C4-2B (cell line): ENCODE measurements at regions not wholly inside any gene's neighbourhood (a gene's known extent, or its start where the extent isn't known, plus 50 kb on each side); places are given as distances from the start of the nearest gene placed in this dataset.
"Not testable (repeated sequence)": the region's sequence is repeated elsewhere in the genome, so short reads cannot be mapped to it uniquely, and the experiment has no call there.

Experiments
- H3K27ac ChIP-seq: fragments of 450-650 bp; 2 replicates; pipeline ENCODE4 v1.5.1; 2017
- ZFX ChIP-seq: fragments of 450-650 bp; IDR thresholded peaks from 2 replicates; pipeline ENCODE4 v1.6.1; 2017
- TF ChIP-seq, protein P1 (sequence below): fragments of 450-650 bp; conservative IDR thresholded peaks from 2 replicates; pipeline ENCODE4 v1.5.1; 2017; ENCODE audit warnings: mild to moderate bottlenecking

DNA sequence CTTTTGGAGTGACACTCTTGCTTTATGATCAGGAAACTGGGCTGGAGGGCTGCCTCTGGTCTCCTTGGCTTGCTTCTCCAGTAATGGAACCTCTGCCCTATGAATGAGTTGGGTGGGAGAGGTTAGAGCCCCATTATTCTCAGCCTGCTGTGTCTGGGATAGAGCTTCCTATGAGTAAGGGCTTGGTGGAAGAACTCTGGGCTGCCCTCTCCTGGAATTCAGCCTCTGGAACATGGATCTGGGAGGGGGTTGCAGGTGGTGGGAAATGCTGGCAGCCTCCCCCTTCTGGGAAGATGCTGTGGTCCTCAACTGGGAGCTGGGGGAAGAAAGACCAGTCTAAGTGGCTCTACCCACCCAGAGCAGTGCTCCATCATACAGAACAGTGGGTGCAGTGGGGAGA is 81.8 kb upstream of the SYN3 start:
- TF ChIP-seq, protein P1, sequence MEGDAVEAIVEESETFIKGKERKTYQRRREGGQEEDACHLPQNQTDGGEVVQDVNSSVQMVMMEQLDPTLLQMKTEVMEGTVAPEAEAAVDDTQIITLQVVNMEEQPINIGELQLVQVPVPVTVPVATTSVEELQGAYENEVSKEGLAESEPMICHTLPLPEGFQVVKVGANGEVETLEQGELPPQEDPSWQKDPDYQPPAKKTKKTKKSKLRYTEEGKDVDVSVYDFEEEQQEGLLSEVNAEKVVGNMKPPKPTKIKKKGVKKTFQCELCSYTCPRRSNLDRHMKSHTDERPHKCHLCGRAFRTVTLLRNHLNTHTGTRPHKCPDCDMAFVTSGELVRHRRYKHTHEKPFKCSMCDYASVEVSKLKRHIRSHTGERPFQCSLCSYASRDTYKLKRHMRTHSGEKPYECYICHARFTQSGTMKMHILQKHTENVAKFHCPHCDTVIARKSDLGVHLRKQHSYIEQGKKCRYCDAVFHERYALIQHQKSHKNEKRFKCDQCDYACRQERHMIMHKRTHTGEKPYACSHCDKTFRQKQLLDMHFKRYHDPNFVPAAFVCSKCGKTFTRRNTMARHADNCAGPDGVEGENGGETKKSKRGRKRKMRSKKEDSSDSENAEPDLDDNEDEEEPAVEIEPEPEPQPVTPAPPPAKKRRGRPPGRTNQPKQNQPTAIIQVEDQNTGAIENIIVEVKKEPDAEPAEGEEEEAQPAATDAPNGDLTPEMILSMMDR: no peak
- TF ChIP-seq ZFX: no peak
- no peak overlapping the region for H3K27ac ChIP-seq

DNA sequence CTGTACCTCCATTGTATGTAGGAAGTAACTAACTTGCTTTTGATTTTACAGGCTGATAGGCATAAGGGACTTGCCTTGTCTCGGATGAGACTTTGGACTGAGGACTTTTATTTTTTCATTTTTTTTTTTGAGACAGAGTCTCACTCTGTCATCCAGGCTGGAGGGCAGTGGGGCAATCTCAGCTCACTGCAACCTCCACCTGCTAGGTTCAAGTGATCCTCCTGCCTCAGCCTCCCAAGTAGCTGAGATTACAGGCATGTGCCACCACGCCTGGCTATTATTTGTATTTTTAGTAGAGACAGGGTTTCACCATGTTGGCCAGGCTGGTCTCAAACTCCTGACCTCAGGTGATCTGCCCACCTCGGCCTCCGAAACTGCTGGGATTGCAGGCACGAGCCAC is 80.2 kb upstream of the SYN3 start:
- H3K27ac ChIP-seq: not testable (repeated sequence)

DNA sequence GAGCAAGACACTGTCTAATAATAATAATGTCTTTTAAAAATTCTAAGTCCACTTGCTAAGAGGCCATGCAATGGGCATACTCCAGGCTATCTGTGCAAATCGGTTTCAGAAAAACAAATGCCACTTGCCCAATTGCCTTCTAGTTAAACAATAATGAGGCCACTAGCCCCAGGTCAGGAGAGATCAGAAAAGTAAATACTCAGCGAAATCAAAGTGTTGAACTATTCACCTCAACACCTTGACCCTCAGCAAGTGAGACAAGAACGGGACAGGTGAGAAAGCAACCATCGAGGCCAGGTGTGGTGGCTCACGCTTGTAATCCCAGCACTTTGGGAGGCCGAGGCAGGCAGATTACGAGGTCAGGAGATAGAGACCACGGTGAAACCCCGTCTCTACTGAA is 72.3 kb upstream of the SYN3 start:
- H3K27ac ChIP-seq: no peak overlapping the region
- no peak for TF ChIP-seq ZFX
- TF ChIP-seq, protein P1: no peak

DNA sequence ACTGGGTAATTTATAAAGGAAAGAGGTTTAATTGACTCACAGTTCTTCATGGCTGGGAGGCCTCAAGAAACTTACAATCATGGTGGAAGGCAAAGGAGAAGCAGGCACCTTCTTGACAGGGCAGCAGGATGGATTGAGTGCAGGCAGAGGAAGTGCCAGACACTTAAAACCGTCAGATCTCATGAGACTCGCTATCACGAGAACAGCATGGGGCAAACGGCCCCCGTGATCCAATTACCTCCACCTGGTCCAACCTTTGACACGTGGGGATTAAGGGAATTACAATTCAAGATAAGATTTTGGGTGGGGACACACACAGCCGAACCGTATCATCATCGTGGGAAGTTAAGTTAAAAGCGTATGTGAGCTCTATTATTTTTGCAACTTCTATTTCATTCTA is 71.4 kb upstream of the SYN3 start:
- no peak overlapping the region for H3K27ac ChIP-seq
- TF ChIP-seq, protein P1: no peak
- TF ChIP-seq ZFX: no peak

DNA sequence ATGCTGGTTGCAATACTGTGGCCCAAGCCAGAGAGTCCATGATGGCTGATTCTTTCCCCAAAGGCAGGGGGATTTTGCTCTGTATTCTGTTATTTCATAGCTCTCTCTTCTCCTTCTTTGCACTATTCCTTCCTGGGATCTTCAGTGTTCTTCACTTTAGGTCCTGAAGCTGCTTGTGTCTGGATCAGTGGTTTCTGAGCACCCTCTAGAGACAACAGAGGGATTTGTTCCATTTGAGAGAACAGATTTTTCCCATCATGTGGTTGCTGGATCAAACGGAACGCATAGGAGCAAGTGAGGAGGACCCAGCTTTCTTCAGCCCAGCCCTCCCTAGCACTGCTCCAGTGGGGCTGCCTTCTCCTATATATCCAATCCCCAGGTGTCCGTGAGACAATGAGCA is 68.7 kb upstream of the SYN3 start:
- no peak for TF ChIP-seq ZFX
- TF ChIP-seq, protein P1: peak; percentile 27

DNA sequence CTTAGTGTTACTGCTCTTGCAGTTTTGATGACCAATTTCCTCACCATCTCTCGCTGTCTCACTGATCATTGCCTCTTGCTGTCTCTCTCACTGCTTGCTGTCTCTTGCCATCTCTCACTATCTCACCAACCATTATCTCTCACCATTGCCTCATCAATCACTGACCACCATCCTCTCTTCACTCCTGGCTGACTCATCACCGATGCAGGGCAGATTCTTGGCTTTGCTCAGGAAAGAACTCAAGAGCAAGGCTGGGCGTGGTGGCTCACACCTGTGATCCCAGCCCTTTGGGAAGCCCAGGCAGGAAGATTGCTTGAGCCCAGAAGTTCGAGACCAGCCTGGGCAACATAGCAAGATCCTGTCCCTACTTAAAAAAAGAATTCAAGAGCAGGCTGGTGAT is 66.3 kb upstream of the SYN3 start:
- no peak overlapping the region for H3K27ac ChIP-seq
- TF ChIP-seq, protein P1: no peak
- no peak for TF ChIP-seq ZFX

More for the DNA sequence above, 68.7 kb upstream of the SYN3 start:
- H3K27ac ChIP-seq: no peak overlapping the region

DNA sequence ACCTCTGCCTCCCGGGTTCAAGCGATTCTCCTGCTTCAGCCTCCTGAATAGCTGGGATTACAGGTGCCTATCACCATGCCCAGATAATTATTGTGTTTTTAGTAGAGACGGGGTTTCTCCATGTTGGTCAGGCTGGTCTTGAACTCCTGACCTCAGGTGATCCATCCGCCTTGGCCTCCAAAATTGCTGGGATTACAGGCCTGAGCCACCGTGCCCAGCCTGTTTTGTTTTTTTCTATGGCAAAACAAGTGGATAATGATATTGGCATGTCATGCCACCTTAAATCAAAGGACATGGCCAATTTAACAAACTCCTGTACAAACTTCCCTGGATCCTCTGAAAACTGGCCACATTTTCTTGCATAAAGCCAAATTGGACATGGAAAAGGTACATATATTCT is 64.3 kb upstream of the SYN3 start:
- H3K27ac ChIP-seq: not testable (repeated sequence)

DNA sequence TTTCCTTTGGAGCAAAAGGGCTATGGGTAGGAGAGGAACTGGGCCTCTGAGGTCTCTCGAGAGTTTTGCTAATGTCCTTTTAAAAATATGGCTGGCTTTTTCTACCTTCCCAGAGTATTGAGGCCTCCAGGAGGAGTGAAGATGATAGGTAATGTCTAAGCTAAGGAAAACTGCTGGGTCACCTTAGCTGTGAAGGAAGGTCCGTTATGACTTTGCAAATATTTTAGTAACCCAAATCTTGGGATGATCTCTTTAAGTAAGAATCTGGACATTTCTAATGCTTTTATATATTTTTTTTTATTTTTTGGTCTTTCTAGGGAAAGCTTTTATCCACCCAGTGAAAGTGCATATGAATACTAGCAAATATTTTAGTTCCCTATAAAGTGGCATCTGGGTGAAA is 60.9 kb upstream of the SYN3 start:
- H3K27ac ChIP-seq: no peak overlapping the region
- TF ChIP-seq, protein P1: no peak
- no peak for TF ChIP-seq ZFX

DNA sequence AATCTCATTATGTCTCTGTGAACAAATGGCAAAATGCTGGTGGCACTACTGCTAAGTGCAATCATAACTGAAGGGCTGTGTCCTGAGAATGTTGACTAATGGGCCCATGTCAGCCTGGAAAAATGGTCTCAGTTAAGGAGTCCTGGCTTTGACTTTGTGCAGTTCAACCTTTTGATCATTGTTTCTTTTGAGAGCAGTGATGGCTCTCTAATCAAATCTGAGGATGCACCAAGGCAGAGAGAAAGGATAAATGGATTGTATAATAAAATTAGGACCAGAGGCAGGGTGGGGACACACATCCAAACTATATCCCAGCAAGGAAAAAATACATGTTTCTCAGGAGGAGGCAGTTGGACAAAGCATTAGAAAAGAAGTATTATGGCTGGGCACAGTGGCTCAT is 59.6 kb upstream of the SYN3 start:
- TF ChIP-seq, protein P1: no peak
- no peak for TF ChIP-seq ZFX
- H3K27ac ChIP-seq: no peak overlapping the region
